MCF 10A (cell line): ENCODE measurements at regions not wholly inside any gene's neighbourhood (a gene's known extent, or its start where the extent isn't known, plus 50 kb on each side); places are given as distances from the start of the nearest gene placed in this dataset.

Experiments used
- BruUV-seq: library from RNA; stranded (reverse); fragments of 400-500 nt; replicated peaks from 2 replicates; lab custom pipeline; 2021; lab: Mats Ljungman, UMichigan
- CTCF ChIA-PET: fragments of 300-600 bp; sonication (Branson Sonifier 250); formaldehyde crosslinking; extraction: SDS; loops from one replicate; lab custom pipeline; 2021; ENCODE audit warnings: antibody characterized with exemption, inconsistent platforms; lab: Yijun Ruan, JAX
- POLR2A ChIA-PET: fragments of 300-600, 350-650 bp; sonication (Branson Sonifier 250); formaldehyde crosslinking; extraction: SDS; loops from one replicate; lab custom pipeline; 2020; ENCODE audit warnings: antibody characterized with exemption, inconsistent platforms; lab: Yijun Ruan, JAX
- DNase-seq: peaks from one replicate; pipeline ENCODE4 v3.0.0-alpha.2; 2018; ENCODE audit not compliant: unreplicated experiment
- H3K27ac Mint-ChIP-seq: one replicate; pipeline ENCODE4 v1.8.0; 2022; ENCODE audit warnings: mild to moderate bottlenecking, low read depth, mixed read lengths; ENCODE audit not compliant: unreplicated experiment
- H3K27me3 Mint-ChIP-seq: one replicate; pipeline ENCODE4 v1.8.0; 2022; ENCODE audit warnings: mixed read lengths; ENCODE audit not compliant: insufficient read depth, unreplicated experiment
- H3K36me3 Mint-ChIP-seq: one replicate; pipeline ENCODE4 v1.8.0; 2022; ENCODE audit warnings: mild to moderate bottlenecking, moderate library complexity, mixed read lengths; ENCODE audit not compliant: insufficient read depth, unreplicated experiment
- H3K4me1 Mint-ChIP-seq: one replicate; pipeline ENCODE4 v1.8.0; 2022; ENCODE audit warnings: mixed read lengths; ENCODE audit not compliant: insufficient read depth, unreplicated experiment
- H3K4me3 Mint-ChIP-seq: one replicate; pipeline ENCODE4 v1.8.0; 2022; ENCODE audit warnings: mild to moderate bottlenecking, moderate library complexity, mixed read lengths; ENCODE audit not compliant: unreplicated experiment
- H3K9me3 Mint-ChIP-seq: one replicate; pipeline ENCODE4 v1.8.0; 2022; ENCODE audit warnings: mixed read lengths; ENCODE audit not compliant: unreplicated experiment
- CTCF ChIP-seq: fragments of 200-600 bp; IDR thresholded peaks from one replicate; pipeline ENCODE4 v1.8.0; 2022; ENCODE audit warnings: antibody characterized with exemption, mild to moderate bottlenecking; ENCODE audit not compliant: unreplicated experiment
- intact Hi-C: fragments of 100-400 bp; cut with micrococcal nuclease; formaldehyde crosslinking; loops from 2 replicates; pipeline ENCODE4 v1.14.1; 2022

DNA sequence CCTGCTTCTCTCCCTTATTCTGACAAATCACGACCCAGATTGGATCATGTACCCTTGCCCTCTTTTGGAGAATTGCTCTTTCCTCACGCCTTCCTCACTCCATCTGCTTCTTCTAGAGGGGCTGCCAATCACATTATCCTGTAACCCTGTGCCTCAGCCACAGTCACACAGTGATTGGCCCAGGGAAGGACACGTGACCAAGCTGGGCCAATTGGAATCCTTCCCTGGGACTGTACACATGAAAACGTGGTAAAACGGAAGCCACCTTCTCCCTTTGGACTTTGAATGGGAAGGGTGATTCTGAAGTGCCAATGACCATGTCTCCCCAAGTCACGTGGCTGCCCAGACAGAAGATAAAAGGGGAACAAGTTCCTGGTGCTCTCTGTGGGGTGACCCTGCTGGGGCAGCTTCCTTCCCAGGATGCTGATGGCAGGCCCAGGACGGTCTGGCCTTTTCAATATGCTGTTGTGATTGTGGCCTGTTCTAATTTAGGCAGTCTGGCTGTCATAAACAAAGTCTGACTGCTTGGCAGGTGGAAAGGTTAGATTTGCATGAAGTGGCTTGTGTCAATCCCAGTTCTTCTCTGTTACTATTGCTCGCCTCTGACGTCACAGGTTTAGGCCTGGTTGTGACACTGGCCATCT, 92.9 kb downstream of the UBIAD1 start:
- no peak for DNase-seq
- H3K36me3 Mint-ChIP-seq: no peaks in the 10 kb centered on the region
- ChIA-PET CTCF (no interaction called here), POLR2A (no interaction called here)
- H3K9me3 Mint-ChIP-seq: no peaks in the 10 kb centered on the region
- H3K4me3 Mint-ChIP-seq: no peak overlapping the region
- no peak overlapping the region for H3K27ac Mint-ChIP-seq
- intact Hi-C loops: no loop called here
- no TSS peak for BruUV-seq
- peaks cover 5% of the 10 kb centered on the region for H3K4me1 Mint-ChIP-seq
- peaks cover 18% of the 10 kb centered on the region for H3K27me3 Mint-ChIP-seq
- TF ChIP-seq CTCF: no peak

GRCh38 chr1:11373029-11373894, 100.3 kb downstream of the UBIAD1 start:
- no peak for DNase-seq
- Mint-ChIP-seq H3K4me3 (no peak overlapping the region), H3K4me1 (peaks cover 6% of the 10 kb centered on the region), H3K9me3 (peaks cover 9% of the 10 kb centered on the region), H3K27me3 (peaks cover 26% of the 10 kb centered on the region), H3K36me3 (no peaks in the 10 kb centered on the region), H3K27ac (no peak overlapping the region)
- ChIA-PET POLR2A (no interaction called here), CTCF (interaction anchor here (0.9 kb wide), 1 partner anchor 8 kb away, joined by 5 read pairs; no protein-coding TSS in a partner anchor)
- no peak for TF ChIP-seq CTCF
- no TSS peak for BruUV-seq
- intact Hi-C loops: no loop called here

- no peak for TF ChIP-seq CTCF
- no peak overlapping the region for H3K27ac Mint-ChIP-seq
- H3K36me3 Mint-ChIP-seq: no peaks in the 10 kb centered on the region
- ChIA-PET POLR2A (no interaction called here), CTCF (no interaction called here)
- intact Hi-C loops: no loop called here
- no peak overlapping the region for H3K4me3 Mint-ChIP-seq
- peaks cover 28% of the 10 kb centered on the region for H3K27me3 Mint-ChIP-seq
- H3K9me3 Mint-ChIP-seq: peaks cover 9% of the 10 kb centered on the region
- no peak for DNase-seq
- H3K4me1 Mint-ChIP-seq: peaks cover 6% of the 10 kb centered on the region
- no TSS peak for BruUV-seq
Observed at GRCh38 chr1:11373895-11374747, 101.1 kb downstream of the UBIAD1 start.

- POLR2A ChIA-PET: no interaction called here
- peaks cover 3% of the 10 kb centered on the region for H3K36me3 Mint-ChIP-seq
- H3K4me1 Mint-ChIP-seq: peaks cover 6% of the 10 kb centered on the region
- no TSS peak for BruUV-seq
- peaks cover 9% of the 10 kb centered on the region for H3K9me3 Mint-ChIP-seq
- CTCF ChIA-PET: no interaction called here
- H3K27ac Mint-ChIP-seq: no peak overlapping the region
- intact Hi-C loops: no loop called here
- peaks cover 28% of the 10 kb centered on the region for H3K27me3 Mint-ChIP-seq
- H3K4me3 Mint-ChIP-seq: no peak overlapping the region
- DNase-seq: no peak
- TF ChIP-seq CTCF: no peak
Observed at GRCh38 chr1:11374748-11375110, 101.7 kb downstream of the UBIAD1 start.
